ENCODE measurements at regions not wholly inside any gene's neighbourhood (a gene's known extent, or its start where the extent isn't known, plus 50 kb on each side); places are given as distances from the start of the nearest gene placed in this dataset.

DNA sequence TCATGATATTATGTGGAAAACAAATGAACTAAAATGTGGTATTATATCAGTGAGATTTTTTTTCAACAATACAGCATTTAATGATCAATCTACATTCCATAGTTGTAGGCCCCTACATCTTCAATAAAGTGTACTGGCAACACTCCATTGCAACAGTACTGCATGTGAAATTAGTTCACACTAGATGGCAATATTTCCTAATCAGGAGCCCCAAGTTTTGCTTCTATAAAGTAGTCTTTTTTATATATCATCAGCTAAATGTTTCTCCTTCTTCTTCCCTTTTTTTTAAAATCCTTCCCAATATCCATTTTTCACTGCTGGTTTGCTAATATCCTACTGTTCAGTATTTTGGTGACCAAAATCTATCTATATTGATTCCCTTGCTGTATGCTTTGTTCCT lies 528.3 kb upstream of the ATXN8OS start:
- POLR2A ChIA-PET = no interaction called here

DNA sequence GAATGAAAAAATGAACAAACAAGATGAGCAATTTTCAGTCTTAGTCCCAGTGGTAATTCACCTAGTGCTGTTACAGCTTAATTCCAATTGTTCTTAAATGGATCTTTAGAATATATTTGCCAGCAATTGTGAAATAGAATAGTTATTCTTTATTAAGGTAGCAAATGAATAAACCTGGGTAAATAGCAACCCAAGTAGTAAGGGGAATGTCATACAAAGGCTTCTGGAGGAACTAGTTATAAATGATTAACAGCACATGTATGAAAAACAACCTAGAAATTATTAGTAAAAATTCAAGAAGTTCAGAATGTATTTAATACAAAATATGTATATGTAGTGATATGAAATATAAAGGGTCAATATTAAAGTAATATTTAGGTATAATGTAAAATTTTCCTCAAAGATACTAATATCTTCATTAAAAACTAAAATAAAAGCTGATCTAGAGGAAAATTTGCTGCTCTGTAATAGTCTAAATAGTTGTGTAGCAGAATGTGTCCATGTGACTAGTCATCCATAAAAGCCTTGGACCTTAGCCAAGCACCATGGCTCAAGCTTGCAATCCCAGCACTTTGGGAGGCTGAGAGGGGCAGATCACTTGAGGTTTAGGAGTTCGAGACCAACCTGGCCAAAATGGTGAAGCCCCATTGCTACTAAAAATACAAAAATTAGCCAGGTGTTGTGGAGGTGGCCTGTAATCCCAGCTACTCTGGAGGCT lies 535.9 kb upstream of the ATXN8OS start:
- CTCF ChIA-PET = no interaction called here
- POLR2A ChIA-PET = no interaction called here

More for the DNA sequence above, 528.3 kb upstream of the ATXN8OS start:
- CTCF ChIA-PET = no interaction called here

DNA sequence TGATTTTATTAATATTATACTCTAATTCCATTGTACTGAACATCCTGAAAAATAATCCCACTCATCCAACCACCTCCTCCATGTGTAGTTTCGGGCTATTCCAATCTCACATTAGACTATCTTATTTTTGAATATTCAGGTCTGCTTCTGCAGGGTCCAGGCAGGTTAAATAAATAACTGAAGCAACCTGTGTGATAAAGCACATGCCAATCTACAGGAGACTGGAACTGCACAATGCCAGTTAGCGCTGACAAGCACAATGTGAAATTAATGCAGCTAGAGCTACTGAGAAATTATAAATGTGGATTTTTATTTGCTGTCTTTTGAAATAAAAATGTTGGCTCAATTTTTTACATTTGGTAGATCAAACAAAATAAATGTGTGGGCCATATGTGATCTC lies 540.1 kb upstream of the ATXN8OS start:
- POLR2A ChIA-PET = no interaction called here
- CTCF ChIA-PET = no interaction called here

DNA sequence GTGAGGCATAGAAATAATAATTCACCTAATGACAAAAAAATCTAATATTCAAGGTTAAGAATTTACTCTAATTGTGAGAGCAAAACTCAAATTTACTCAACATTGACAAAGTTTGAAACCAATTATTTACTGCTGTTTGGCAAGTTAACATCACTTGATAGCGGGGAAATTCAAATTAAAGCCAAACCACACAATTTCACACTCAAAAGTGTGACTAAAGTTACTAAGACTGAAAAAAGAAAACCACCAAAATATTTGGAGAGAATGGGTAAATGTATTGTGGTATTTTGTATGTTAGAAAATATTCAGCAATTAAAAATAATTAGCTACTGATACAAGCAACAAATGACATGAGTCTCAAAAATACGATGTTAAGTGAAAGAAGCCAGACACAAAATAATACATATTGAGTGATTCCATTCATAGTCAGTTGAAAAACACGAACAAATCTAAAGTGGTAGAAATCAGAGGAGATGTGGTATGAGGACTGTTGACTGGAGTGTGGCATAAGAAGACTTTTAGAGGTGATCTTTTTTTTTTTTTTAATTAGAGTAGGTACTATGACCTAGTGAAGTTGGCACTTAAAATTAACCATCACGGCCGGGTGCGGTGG lies 541.4 kb upstream of the ATXN8OS start:
- POLR2A ChIA-PET = no interaction called here
- CTCF ChIA-PET = interaction anchor here (0.7 kb wide), 1 partner anchor 12 kb away, joined by 3 read pairs; no protein-coding TSS in a partner anchor

DNA sequence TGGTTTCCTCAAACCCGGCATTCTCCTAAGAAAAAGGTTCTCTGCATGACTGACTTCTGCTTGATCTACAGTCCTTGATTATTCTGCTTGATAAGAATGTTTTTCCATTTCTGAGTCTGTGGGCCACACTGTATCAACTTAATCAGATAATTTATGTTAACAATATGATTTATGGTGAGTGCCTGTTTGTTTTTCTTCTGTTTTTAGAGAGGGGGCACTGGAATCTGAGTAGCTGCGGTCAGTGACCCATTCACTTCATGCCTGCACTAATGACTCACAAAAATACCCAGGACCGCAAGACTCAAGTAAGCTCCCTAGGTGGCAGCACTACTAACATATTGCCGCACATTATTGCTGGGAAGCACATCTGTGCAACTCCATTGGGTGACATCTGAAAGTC lies 542.3 kb upstream of the ATXN8OS start:
- POLR2A ChIA-PET = no interaction called here
- CTCF ChIA-PET = interaction anchor here (0.7 kb wide), 1 partner anchor 13 kb away, joined by 3 read pairs; no protein-coding TSS in a partner anchor

DNA sequence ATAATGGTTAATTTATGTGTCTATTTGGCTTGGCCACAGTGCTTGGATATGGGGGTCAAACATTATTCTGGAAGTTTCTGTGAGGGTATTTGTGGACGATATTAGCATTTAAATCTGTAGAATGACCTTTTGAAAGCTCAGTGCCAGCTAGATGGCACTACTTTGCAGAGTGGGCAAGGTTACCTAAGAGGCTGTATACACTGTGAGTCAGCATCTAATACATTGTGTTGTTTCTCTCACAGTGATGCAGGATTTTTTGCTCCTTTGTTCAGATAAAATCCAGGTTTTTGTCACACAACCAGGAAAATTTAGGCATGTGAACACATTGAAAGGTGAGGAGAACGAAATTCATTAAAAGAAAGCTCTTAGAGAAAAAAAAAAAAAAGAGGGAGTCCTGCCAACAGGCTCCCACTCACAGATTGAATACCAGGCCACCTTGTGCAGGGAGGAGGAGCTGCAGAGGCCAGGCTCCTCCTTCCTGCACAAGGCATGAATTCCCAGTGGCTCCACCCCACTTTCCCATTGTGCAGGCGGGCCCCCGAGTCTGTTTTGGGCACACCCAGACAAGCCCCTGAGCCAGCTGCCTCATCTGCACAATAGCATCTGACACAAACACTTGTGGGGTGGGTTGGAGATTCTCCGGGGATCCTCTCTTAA lies 551.0 kb upstream of the ATXN8OS start:
- POLR2A ChIA-PET = no interaction called here
- CTCF ChIA-PET = no interaction called here

DNA sequence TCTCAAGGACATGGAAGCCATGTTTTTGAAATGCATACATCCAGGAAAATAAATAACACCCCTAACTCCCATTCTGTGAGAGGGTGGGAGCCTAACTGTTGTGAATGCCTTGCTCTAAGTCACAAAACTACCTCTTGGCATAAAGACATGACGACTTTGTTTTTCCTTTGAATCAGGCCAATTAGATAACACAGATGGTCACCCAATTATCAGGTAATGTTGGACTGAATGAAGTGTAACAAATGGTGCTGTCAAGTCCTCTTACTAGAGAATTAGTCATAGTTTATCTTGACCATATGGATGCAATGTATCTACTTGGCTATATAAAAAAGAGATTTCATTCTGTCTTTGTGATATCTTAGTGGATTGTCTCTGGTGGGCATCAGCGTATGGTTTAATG lies 553.6 kb upstream of the ATXN8OS start:
- ChIA-PET CTCF (no interaction called here), POLR2A (no interaction called here)

DNA sequence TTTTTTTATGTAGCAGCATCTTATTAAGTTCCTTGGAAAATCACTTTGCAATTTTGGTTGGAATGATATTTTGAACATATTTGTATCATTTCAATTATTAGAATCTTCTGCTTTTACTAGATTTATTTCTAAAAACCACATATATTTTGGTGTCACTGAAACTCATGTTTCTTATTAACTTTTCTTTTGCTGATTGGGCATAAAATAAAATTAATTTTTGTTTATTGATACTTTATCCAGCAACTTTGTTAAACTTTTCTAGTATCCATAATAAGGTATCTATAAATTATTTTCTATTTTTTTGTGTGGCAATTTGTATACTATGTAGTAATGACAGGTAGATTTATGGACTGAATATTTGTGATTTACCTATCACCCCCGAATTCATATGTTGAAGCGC lies 556.4 kb upstream of the ATXN8OS start:
- ChIA-PET CTCF (no interaction called here), POLR2A (no interaction called here)

DNA sequence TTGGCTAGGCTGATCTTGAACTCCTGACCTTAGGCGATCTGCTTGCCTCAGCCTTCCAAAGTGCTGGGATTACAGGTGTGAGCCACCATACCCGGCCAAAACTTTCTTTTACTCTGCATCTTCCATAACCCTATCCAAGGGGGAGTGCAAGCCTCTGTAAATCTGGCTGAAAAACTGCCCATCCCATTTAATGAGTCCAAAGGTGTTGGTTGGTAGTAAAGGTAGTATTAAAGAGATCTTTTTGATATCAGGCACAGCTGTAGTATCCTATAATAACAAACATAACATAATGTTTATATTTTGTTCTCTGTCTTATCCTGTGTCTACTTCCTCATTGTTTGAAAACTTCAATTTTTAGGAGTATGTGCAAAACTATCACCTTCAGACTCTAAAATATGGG lies 559.8 kb upstream of the ATXN8OS start:
- CTCF ChIA-PET = no interaction called here

DNA sequence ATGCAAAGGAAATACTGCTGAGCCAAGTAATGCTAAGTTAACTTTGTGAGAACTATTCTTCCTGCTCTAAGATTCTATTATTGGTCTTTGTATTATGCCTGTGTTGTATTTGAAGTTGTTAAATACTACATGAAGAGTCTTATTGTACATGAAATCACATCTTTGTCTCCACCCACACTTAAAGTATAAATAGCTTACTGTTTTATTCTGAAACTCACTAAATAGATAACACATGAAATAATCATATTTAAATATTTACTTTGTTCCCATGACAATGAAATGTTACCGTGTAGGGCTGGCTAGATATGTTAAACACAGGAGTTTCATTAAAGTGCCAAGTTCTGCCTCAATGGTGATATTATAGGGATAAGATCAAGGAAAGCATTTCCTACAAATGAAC lies 562.1 kb upstream of the ATXN8OS start:
- POLR2A ChIA-PET = no interaction called here
- CTCF ChIA-PET = no interaction called here

More for the DNA sequence above, 559.8 kb upstream of the ATXN8OS start:
- POLR2A ChIA-PET = no interaction called here

DNA sequence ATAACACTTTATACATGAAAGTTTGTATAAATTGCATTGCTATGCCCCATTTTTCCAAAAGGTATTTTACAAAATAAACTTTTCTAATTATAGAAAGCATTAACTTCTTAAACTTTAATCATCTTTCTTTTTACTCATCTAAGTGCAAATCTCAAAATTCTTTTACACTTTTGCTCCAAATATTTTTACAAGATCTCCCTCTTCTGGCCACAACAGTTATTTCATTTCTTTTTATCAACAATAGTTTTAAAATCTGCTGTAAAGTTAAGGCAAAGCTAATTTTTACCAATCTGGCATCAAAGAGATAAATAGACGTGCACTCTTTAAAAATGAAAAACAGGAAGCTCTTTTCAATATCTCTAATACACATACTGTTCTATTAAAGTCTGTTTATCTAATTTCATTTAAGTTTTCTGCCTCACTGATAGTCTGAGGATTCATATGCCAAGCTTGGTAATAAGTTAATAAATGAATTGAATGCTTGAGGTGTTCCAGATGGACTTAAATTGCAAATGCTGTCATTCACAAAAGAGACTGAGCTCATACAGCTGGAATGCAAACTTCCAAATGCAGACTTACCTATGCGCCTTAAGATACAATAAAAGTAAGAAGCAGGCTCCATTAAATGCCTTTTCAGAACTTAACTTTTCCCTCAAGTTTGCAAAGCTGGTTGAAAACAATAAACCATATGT lies 583.0 kb upstream of the ATXN8OS start:
- ChIA-PET CTCF (no interaction called here), POLR2A (no interaction called here)

DNA sequence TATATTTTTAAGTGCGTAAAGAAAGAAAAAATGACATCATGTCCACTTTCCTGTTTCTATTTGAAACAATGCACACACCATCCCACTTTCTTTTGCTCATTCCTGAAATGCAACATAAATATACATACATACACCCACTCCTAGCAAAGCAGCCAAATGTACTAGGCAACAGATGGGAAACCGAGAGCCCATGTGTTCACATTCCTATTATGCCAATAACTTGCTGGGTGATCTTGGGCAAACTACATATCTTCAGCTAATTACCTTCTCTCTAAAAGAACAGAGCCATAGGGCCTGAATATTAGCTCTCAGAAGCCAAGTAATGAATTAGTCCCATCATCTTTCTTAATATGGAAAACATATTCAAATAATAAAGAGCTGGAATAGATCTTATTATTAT lies 610.6 kb upstream of the ATXN8OS start:
- CTCF ChIA-PET = no interaction called here
- POLR2A ChIA-PET = no interaction called here

DNA sequence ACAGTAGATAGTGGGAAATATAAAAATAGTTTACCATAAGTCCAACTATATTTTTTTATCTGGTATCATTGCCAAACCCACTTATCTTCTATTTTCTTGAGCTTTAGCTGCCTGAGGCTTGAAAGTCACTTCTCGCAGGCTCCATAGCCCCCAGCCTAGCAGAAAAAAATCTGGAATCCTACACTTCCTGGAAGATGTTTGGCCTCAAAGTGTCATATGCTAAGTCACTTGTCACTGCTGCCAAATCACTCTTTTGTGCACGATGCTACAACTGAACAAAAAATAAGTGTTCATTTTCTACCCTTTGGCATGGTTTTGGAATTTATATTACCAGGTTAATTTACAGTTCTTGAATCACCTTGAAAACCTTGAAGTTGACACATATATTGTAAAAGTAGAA lies 612.5 kb upstream of the ATXN8OS start:
- ChIA-PET CTCF (no interaction called here), POLR2A (no interaction called here)

DNA sequence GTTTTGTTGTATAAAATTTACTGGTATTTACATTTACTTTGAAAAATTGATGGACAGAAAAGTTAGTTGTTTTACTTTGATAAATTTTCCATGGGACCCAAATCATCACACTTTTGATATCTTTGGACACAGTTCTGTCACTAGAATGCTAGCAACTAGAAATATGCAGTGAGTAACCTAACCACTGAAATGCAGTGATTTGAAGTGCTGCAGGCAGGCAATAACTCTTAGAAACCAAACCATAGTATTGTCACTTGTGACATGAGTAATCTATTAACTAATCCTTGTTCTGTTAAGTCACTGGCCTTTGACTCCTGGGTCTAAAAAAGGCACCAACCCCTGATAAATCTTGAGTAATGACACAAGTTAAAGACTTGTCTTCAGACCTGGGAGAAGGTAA lies 620.0 kb upstream of the ATXN8OS start:
- ChIA-PET POLR2A (no interaction called here), CTCF (no interaction called here)

DNA sequence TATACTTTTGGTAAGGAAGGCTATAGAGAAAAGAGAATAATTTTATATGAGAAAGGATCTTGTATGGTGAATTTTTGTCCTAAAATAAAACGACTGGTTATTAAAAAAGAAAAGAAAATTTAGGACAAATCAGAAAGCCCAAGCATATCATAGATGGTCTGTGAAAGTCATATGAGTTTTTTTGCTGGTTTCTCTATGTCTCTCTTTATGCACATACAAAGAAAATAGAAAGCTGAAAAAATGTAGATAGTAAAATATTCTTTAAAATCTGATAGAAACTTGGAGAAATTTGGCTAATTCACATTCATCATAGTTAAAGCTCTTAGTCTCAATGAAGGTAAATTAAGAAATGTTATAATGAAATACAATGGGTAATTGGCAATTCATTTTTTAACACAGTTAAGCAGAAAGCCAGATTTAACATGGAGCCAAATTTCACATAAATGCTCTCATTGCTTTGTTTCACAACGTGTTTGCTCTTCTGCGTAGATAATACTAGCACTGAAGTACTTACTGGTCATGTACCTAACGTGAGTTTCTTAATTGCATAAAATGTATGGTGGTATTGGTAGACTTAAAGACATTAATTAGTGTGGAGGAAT lies 621.5 kb upstream of the ATXN8OS start:
- POLR2A ChIA-PET = no interaction called here
- CTCF ChIA-PET = no interaction called here

DNA sequence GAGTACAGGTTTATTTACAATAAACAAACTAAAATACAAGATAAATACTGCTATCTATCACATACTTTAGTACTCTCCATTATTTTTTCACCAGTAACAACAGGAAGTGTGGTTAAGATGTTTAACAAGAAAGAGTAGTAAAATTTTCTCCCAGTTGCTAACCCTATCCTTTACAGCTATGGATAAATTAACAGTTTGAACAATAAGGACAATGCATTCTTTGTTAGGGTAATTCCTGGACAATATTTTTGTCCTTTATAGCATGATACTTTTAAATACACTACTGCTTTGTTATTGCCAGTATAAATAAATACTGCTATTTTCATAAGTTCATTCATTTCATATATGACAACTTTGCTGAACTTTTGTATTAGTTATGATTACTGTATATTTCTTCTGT lies 630.2 kb upstream of the ATXN8OS start:
- POLR2A ChIA-PET = no interaction called here

DNA sequence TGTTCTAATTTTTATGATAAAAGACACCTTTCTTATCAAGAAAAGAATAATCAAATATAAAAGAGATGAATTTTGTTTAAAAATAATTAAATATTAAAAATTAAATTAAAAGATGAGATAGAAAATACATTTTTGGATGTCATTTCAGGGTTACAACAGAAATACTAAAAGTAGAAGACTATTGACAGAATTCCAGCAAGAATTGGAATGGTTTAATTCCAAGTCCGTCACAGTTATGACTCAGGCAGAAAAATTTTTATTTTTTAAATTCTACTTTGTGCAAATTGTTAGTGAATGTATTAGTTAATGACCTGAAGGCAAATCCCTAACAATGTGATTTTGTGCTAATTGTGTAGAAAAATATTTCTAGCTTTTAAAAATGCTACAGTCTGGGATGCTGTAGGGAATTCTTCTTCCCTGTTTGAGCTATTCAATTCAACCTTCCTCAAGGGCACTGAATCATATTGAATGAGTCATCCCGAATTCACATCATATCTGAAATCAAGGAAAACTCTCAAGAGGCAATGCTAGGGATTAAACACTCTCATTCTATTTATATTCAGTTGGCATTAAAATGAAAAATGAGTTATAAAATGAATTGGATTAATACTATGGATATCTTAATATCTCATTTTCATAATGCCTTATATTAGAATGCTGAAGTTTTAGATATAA lies 633.5 kb upstream of the ATXN8OS start:
- POLR2A ChIA-PET = no interaction called here
- CTCF ChIA-PET = no interaction called here

More for the DNA sequence above, 630.2 kb upstream of the ATXN8OS start:
- CTCF ChIA-PET = no interaction called here

DNA sequence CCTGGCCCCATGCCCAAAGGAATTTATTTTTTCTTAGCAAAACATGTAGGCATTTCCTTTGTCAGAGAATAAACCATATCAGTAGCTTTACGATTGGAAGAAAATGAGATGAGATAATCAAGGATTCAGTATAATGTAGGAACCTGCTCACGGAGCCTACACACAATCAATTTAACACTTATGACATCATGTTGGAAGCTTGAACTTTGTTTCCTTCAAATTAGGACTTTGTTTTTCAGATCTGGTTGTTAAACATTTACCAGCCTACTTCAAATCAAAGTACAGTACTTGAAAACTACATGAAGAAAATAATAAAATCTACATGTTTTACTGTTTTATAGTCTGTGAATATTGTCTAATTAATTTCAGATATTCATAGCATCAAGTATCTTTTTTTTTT lies 639.0 kb upstream of the ATXN8OS start:
- CTCF ChIA-PET = no interaction called here
- POLR2A ChIA-PET = no interaction called here

DNA sequence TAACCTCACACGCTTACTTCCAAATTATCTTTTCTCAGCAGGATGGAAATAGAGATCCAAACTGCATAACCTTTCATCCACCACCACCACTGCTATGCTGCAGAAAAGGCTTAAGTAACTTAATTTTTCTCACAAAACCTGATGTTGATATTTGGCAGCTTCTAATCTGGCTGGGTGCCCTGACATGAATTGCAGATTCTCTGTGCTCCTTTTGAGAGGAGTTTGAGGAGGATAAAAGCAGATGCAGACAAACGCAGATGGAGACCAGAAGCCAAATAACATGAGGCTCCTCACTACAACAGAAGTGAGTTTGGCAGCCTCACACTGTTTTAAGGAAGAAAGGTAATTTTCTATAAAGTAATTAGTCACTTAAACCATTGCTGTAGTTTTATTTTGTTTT lies 646.2 kb upstream of the ATXN8OS start:
- ChIA-PET POLR2A (no interaction called here), CTCF (no interaction called here)

DNA sequence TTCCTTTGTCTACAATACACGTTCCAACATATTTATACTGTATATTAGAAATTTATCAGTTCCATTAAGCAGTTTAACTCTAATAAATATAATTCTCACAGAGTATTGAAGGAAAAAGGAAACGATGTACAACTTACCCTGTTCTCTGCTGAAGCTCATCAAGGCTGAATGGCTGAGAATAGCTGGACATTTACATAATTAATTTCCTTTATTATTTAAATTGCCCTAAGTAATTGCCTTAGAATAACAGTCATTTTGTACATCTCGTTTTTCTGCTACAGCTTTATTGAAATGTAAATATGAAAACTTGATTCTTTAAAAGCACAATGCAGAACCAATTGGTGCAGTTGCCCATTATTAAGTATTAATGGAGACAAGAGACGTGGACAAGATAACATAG lies 648.3 kb upstream of the ATXN8OS start:
- ChIA-PET POLR2A (no interaction called here), CTCF (no interaction called here)
